ENCODE measurements at regions not wholly inside any gene's neighbourhood (a gene's known extent, or its start where the extent isn't known, plus 50 kb on each side); places are given as distances from the start of the nearest gene placed in this dataset.

DNA sequence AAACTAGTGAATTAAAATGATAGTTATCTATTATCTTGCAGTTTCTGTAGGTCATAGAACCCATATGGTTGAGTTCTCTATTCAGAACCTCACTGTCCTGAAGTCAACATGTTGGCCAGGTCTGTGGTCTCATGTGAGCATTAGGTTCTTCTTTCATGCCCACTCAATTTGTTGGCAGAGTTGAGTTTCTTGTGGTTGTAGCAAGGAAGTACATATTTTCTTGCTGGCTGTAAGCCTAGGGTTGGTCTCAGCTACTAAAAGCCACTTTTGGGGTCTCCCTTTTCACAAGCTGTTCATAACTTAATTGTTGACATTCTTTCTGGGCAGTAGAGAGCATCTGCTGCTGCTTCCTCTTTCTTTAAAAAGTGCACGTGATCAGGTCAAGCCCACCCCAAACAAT, 1165.1 kb upstream of the NCAM2 start:
- DNase-seq (ENCODE audit: low spot score): no peak

- DNase-seq (ENCODE audit: low spot score): no peak
Measured at GRCh38 chr21:19842601-19843000, 1155.6 kb upstream of the NCAM2 start.

DNA sequence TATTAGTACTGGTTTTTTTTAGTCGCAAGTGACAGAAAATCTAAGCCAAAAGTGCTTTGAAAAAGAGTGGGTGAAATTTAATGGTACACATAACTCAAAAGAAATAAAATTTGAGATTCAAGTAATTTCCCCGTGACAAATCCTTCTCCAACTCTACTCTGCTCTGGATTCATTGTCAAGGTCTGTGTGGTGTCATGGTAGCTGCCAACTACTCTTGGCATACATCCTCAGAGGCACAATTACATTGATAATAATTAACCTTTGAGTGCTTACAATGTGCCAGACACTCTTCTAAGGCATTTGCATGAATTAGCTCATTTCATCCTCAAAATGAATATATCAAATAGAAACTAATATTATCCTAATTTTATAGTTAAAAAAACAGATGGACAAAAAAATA, 1153.9 kb upstream of the NCAM2 start:
- DNase-seq (ENCODE audit: low spot score): no peak

- no peak for DNase-seq (ENCODE audit: low spot score)
Measured at GRCh38 chr21:19850157-19850556, 1148.1 kb upstream of the NCAM2 start.

DNA sequence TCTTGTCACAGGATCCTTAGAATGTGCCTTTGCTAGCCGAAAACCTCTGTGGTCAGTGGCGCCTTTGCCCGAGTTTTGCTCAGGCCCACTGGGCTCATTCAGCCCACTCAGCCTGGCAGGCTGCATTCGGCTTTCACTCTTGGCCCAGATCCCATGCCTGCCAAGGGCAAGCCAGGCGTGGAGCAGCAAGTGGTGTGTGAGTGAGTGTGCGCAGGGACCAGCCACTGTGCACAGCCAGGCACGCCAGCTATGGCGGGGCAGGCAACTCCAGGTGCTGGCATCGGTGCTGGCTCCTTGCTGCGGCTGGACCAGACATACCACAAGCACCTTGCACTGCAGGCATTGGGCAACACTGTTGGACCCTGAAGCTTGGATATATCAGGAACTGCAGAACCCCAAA, 1145.1 kb upstream of the NCAM2 start:
- DNase-seq (ENCODE audit: low spot score): no peak

GRCh38 chr21:19853709-19854575, 1144.3 kb upstream of the NCAM2 start:
- DNase-seq (ENCODE audit: low spot score): peak; percentile 1

GRCh38 chr21:19855522-19855921, 1142.7 kb upstream of the NCAM2 start:
- no peak for DNase-seq (ENCODE audit: low spot score)

DNA sequence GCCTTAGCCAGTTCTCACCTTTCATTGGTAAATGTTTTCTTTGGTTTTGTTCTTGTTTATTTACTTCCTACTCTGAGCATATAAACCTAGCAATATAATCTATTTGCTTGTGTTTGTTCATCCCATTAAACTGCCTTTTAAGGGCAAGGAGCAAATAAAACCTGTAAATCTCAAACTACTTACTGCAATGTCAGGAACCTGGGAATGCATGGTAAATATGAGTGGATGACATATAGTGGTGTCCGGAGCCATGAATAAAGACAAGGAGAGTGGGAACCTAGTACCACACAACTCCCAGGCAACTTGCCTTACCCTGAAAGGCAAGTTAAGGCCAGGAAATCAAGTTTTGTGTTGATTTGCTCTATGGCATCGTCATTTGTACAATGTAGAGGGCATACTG, 1133.7 kb upstream of the NCAM2 start:
- no peak for DNase-seq (ENCODE audit: low spot score)

- no peak for DNase-seq (ENCODE audit: low spot score)
Measured at GRCh38 chr21:19870682-19871081, 1127.5 kb upstream of the NCAM2 start.

- DNase-seq (ENCODE audit: low spot score): no peak
Measured at GRCh38 chr21:19874521-19874920, 1123.7 kb upstream of the NCAM2 start.

GRCh38 chr21:19878133-19878532, 1120.1 kb upstream of the NCAM2 start:
- DNase-seq (ENCODE audit: low spot score): no peak

DNA sequence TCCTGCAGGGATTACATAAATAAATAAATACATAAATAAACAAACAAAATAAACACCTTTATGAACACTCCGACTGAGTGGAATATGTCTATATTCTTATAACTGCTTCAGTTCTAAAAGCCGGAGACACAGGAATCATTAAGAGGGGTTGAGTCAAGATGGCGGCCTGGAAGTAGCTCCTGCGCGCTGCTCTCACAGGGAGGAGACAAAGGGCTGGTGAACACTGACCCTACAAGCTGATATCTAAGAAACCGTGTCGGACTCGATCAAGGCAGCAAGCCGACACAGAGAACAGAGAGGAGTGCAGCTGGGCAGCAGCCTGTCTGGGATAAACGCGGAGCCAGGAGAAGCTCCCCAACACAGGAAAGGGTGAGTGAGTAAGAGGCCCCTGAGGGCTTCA, 1098.6 kb upstream of the NCAM2 start:
- no peak for DNase-seq (ENCODE audit: low spot score)

DNA sequence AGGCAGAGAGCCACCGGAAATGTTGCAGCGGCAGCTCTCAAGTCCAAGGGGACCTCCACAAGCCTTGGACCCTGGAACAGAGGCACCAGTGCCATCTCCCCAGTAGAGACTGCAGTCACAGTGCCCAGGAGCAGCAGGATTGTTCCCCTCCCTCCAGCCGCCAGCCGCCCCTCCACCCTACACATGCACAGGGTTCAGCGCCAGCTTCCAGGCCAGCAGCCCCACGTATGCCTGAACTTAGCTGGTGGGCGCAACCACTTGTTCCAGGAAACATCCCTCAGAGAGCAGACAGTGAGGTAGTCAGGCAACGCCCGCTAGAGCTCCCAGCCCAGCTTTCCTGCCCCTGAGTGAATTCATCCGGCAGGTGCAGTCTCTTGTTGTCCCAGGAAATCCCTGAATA, 1098.1 kb upstream of the NCAM2 start:
- no peak for DNase-seq (ENCODE audit: low spot score)

- no peak for DNase-seq (ENCODE audit: low spot score)
Measured at GRCh38 chr21:19908390-19908789, 1089.8 kb upstream of the NCAM2 start.

DNA sequence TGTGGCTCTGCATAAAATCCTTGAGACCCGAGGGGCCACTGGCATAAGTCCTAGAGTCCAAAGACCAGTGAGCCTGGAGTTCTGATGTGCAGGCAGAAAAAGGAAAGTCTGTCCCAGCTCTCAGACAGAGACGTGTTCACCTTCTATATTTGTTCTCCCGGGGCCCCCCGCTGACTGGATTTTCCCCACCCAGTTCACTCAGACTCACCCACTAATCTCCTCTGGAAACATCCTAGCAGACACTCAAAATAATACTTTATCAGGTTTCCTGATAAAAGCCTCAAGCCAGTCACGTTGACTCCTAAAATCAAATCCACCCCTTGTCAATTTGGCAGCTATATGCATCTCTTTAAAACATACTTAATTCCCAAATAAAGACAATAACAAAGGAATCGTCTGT, 1084.2 kb upstream of the NCAM2 start:
- no peak for DNase-seq (ENCODE audit: low spot score)

GRCh38 chr21:19921211-19921610, 1077.0 kb upstream of the NCAM2 start:
- DNase-seq (ENCODE audit: low spot score): no peak

GRCh38 chr21:19922122-19922521, 1076.1 kb upstream of the NCAM2 start:
- no peak for DNase-seq (ENCODE audit: low spot score)

DNA sequence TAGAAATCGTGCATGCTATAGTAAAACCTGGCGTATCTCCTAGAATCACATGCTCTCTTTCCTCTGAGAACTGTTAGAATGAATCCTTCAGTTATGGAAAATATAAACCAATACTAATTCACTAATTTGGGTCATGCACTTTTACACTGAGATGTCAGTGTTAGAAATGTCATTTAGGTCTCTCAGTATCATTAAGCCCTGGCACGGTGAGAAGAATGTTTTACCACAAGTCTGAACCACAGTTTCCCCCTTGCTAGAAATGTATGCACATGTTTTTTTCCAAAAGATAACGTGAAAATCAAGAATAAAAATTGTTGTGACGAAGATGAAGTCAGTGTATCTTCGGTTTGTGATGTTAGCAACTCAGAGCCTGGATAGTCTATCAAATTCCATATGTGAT, 1062.7 kb upstream of the NCAM2 start:
- DNase-seq (ENCODE audit: low spot score): no peak

GRCh38 chr21:19937619-19938018, 1060.6 kb upstream of the NCAM2 start:
- DNase-seq (ENCODE audit: low spot score): no peak

DNA sequence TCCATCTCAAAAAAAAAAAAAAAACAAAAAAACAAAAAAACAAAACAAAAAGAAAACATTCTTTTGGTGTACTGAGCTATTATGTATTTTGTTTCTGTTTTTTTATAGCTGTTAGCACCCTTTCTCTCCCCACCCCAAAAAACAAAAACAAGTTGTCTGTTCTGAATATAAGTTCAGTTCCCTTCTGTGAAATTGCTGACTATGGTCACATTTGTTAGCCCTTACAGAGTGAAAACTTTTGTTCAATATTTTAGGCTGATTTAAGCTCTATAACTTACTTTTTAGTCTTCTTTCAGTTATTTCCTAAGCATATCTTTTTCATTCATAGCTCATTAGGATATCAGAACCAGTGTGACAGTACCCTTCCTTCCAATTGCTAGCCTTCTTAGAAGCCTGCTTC, 1056.6 kb upstream of the NCAM2 start:
- no peak for DNase-seq (ENCODE audit: low spot score)

DNA sequence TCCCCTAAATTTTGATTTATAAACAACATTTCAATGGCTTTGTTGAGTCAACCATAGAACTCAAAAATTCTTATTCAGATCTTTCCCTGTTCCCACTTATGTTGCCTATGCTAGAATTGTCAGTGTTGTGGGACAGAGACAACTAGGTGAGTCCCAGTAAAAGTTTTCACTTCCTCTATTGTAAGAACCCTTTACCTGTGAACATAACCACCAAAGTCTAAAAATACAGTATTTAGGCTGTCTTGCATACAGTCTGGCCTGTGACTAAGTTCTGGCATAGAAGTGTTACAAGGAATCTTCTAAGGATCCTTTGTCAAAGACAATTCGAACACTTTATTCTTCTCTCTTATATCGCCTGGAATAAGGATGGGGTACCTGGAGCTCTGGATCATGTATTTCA, 1047.9 kb upstream of the NCAM2 start:
- DNase-seq (ENCODE audit: low spot score): no peak

GRCh38 chr21:19969156-19969555, 1029.1 kb upstream of the NCAM2 start:
- no peak for DNase-seq (ENCODE audit: low spot score)

DNA sequence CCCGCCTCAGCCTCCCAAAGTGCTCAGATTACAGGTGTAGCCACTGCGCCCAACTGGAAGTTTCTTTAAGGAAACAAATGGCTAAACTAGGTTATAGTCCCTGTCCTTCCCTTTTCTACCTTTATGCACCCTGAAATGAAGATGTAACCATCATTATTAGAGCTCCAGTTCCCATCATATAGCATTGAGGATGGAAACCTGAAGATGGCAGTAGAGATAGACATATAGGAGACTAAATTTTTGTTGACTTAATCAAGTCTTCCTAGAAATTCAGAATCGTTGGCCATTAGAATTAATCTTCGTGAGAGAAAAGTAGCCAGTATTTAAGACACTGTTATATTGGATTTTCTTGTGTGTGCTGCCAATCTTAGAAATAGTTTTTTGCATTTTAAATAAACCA, 1016.3 kb upstream of the NCAM2 start:
- DNase-seq (ENCODE audit: low spot score): no peak

DNA sequence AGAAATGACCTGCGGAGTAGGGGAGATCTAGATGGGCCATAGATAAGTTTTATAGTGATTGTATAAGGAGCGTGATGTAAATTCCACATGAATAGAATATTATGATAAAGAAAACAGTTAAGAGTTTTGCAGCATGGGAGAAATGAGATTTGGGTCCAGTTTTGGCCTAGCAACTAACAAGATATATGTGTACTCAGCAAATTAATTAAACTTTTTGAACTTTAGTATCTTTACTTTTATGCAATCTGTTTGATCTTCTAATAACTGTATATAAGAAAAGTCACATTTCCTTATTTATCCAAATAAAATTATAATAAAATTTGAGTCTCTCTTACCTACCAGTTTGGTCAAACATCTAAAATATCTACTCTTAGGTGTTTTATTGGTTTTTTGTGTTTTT, 1011.8 kb upstream of the NCAM2 start:
- no peak for DNase-seq (ENCODE audit: low spot score)

All from AG08396 (cell line).